Endothelial cell of umbilical vein (primary cell): ENCODE measurements at regions not wholly inside any gene's neighbourhood (a gene's known extent, or its start where the extent isn't known, plus 50 kb on each side); places are given as distances from the start of the nearest gene placed in this dataset.

Experiments
- POLR2A ChIP-seq: IDR thresholded peaks from 2 replicates; pipeline ENCODE4 v1.6.1; 2012; ENCODE audit warnings: low read depth, mild to moderate bottlenecking, control low read depth, low read length
- POLR2AphosphoS5 ChIP-seq: IDR thresholded peaks from 2 replicates; pipeline ENCODE4 v1.6.1; 2012; ENCODE audit warnings: low read depth, mild to moderate bottlenecking, control low read depth, low read length, moderate library complexity; ENCODE audit not compliant: insufficient read depth
- TF ChIP-seq, protein P1 (sequence below), 2 donors: IDR thresholded peaks; 1 replicate in 1 of 2; 2 replicates in 1 of 2; pipeline ENCODE4 v1.5.1; 2011; ENCODE audit warnings: low read length in 2 of 2, mild to moderate bottlenecking in 2 of 2, moderate library complexity in 2 of 2, control low read depth in 1 of 2, inconsistent platforms in 1 of 2, low read depth in 1 of 2; ENCODE audit not compliant: insufficient read depth in 1 of 2; ENCODE audit errors: extremely low read depth in 1 of 2

DNA sequence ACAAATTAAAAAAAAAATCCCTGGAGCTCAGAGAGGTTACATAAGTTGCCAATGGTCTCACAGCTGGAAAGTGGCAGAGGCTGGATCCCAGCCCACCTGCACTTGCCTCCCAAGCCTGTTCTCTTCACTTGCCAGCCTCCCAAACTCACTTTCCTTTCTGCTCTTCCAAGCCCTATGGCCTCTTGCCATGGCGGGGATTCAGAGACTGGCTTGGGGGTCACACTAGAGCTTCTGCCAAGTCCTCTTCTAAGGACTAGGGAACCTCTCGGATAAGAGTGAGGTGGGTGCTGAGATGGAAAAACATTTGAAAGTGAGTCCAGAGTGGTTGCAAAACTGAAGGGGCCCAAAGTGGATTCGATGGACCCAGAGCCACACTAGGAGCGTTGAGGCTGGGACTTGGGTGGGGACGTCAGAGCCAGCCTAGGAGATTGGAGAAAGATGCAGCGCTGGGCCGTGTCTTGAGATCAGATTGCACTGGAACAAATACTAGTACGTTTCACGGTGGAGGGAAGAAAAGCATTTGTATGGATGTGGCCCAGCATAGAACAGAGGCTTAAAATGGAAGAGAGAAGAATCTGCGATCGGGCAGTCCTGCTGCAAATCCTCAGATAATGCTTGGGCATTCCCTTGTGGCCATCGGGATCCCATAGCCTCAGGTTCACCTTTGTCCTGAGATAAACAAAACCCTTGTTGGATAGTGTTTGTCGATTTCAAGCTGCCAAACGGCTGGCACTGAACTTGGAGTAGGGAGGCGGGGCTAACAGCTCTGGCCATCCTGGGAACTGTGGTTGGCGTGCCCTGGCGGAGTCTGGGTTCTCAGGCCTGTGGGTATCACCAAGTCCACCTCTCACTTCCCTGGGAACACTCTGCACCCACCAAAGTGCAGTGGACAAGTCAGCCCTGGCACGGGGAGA lies 84.8 kb downstream of the ING1 start:
- TF ChIP-seq POLR2A (no peak), POLR2AphosphoS5 (no peak)
- TF ChIP-seq, protein P1, sequence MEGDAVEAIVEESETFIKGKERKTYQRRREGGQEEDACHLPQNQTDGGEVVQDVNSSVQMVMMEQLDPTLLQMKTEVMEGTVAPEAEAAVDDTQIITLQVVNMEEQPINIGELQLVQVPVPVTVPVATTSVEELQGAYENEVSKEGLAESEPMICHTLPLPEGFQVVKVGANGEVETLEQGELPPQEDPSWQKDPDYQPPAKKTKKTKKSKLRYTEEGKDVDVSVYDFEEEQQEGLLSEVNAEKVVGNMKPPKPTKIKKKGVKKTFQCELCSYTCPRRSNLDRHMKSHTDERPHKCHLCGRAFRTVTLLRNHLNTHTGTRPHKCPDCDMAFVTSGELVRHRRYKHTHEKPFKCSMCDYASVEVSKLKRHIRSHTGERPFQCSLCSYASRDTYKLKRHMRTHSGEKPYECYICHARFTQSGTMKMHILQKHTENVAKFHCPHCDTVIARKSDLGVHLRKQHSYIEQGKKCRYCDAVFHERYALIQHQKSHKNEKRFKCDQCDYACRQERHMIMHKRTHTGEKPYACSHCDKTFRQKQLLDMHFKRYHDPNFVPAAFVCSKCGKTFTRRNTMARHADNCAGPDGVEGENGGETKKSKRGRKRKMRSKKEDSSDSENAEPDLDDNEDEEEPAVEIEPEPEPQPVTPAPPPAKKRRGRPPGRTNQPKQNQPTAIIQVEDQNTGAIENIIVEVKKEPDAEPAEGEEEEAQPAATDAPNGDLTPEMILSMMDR (IDR thresholded peaks at IDR 0.05; ENCODE audit: extremely low read depth in 1 of 2, insufficient read depth in 1 of 2, low read depth in 1 of 2, low read length in 2 of 2) = no peak
